Activated naive CD4-positive, alpha-beta T cell treated with anti-CD3 and anti-CD28 coated beads, Interleukin-2, amount 10 ng/mL, durations not matched to agents 7 days and 5 days (primary cell): ENCODE measurements at regions not wholly inside any gene's neighbourhood (a gene's known extent, or its start where the extent isn't known, plus 50 kb on each side); places are given as distances from the start of the nearest gene placed in this dataset.

Experiments
- CTCF ChIA-PET: fragments of 350-600 bp; sonication (Branson Sonifier 250); formaldehyde crosslinking; loops from one replicate; lab custom pipeline; 2021; ENCODE audit warnings: antibody characterized with exemption; lab: Charles Lee
- DNase-seq: peaks from one replicate; pipeline ENCODE4 v3.0.0-alpha.2; 2020
- H3K27ac Mint-ChIP-seq: one replicate; pipeline ENCODE4 v1.8.0; 2021; ENCODE audit warnings: mild to moderate bottlenecking, moderate library complexity, mixed read lengths
- H3K27me3 Mint-ChIP-seq: one replicate; pipeline ENCODE4 v1.8.0; 2021; ENCODE audit warnings: mild to moderate bottlenecking, mixed read lengths
- H3K36me3 Mint-ChIP-seq: one replicate; pipeline ENCODE4 v1.8.0; 2021; ENCODE audit warnings: mixed read lengths
- H3K4me1 Mint-ChIP-seq: one replicate; pipeline ENCODE4 v1.8.0; 2021; ENCODE audit warnings: mixed read lengths
- H3K4me3 Mint-ChIP-seq: one replicate; pipeline ENCODE4 v1.8.0; 2021; ENCODE audit warnings: mild to moderate bottlenecking, moderate library complexity, mixed read lengths
- H3K9me3 Mint-ChIP-seq: one replicate; pipeline ENCODE4 v1.8.0; 2021; ENCODE audit warnings: mixed read lengths

DNA sequence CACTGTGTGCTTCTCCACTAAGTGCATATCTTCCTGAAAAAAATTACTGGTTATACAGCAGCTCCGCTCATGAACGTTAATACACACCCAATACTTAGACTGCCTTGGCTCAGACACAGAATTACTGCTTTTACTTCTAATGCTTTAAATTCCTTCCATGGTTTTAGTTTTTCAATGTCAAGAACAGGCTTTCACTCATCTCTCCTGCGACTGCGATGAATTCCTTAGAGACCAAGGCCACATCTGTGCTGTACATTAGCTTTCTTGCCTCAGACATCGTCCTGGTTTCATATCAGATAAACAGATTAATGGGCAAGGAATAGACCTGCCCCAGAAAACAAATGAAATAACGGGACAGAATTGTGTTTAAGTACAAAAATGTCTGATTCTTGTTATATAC, 120.2 kb downstream of the CYP26A1 start:
- CTCF ChIA-PET, result no interaction called here
- H3K36me3 Mint-ChIP-seq, result no peaks in the 10 kb centered on the region
- DNase-seq, result no peak
- H3K4me3 Mint-ChIP-seq, result no peak overlapping the region
- no peak overlapping the region for H3K27ac Mint-ChIP-seq
- peaks cover 3% of the 10 kb centered on the region for H3K4me1 Mint-ChIP-seq
- no peaks in the 10 kb centered on the region for H3K9me3 Mint-ChIP-seq
- H3K27me3 Mint-ChIP-seq, result peaks cover 4% of the 10 kb centered on the region

DNA sequence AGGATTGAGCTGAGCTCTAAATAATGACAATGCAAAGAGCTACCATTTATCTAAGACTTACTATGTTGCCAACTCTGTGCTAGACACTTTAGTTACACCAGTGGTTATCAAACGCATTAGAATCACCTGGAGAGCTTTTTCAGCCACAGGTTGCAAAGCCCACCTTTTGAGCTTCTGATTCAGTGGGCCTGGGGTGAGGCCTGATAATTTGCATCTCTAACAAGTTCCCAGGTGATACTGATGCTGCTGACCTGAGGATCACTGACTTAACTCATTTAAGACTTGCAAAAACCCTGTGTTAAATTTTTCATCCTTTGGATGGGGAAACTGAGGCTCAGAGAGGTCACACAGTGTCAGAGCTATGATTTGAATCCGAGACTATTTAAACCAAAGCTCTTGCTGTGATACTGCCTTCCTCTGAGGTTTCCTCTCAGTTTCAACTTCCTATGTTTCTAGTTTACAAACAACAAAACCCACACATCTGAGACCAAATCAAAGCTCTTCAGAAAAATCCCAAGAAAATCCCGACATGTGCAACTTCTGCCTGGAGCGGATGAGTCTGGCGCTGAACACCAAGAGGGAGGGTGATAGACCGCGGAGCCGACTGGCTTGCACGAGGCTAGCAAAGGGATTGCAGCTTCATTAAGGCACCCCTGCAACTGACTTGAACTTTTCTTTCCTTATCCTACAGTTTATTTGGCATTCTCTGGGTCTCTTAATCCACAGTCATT, 124.9 kb downstream of the CYP26A1 start:
- peaks cover 12% of the 10 kb centered on the region for H3K27me3 Mint-ChIP-seq
- CTCF ChIA-PET, result no interaction called here
- no peaks in the 10 kb centered on the region for H3K9me3 Mint-ChIP-seq
- no peak overlapping the region for H3K4me3 Mint-ChIP-seq
- H3K36me3 Mint-ChIP-seq, result no peaks in the 10 kb centered on the region
- DNase-seq, result no peak
- no peak overlapping the region for H3K27ac Mint-ChIP-seq
- H3K4me1 Mint-ChIP-seq, result peaks cover 7% of the 10 kb centered on the region

- Mint-ChIP-seq H3K27ac (no peak overlapping the region), H3K27me3 (peaks cover 12% of the 10 kb centered on the region), H3K4me1 (peaks cover 7% of the 10 kb centered on the region), H3K9me3 (no peaks in the 10 kb centered on the region), H3K36me3 (no peaks in the 10 kb centered on the region), H3K4me3 (no peak overlapping the region)
- no peak for DNase-seq
- CTCF ChIA-PET, result no interaction called here
Observed at GRCh38 chr10:93199191-93199751, 125.6 kb downstream of the CYP26A1 start.

- no peaks in the 10 kb centered on the region for H3K9me3 Mint-ChIP-seq
- no peaks in the 10 kb centered on the region for H3K36me3 Mint-ChIP-seq
- H3K27ac Mint-ChIP-seq, result no peak overlapping the region
- H3K4me3 Mint-ChIP-seq, result no peak overlapping the region
- H3K4me1 Mint-ChIP-seq, result no peaks in the 10 kb centered on the region
- CTCF ChIA-PET, result no interaction called here
- peaks cover 4% of the 10 kb centered on the region for H3K27me3 Mint-ChIP-seq
- DNase-seq, result no peak
Observed at GRCh38 chr10:93204494-93205485, 131.1 kb downstream of the CYP26A1 start.

- no peaks in the 10 kb centered on the region for H3K4me1 Mint-ChIP-seq
- no peak overlapping the region for H3K27ac Mint-ChIP-seq
- CTCF ChIA-PET, result no interaction called here
- H3K4me3 Mint-ChIP-seq, result no peak overlapping the region
- H3K9me3 Mint-ChIP-seq, result no peaks in the 10 kb centered on the region
- H3K27me3 Mint-ChIP-seq, result peaks cover 4% of the 10 kb centered on the region
- DNase-seq, result no peak
- H3K36me3 Mint-ChIP-seq, result no peaks in the 10 kb centered on the region
Observed at GRCh38 chr10:93206652-93207051, 133.0 kb downstream of the CYP26A1 start.

DNA sequence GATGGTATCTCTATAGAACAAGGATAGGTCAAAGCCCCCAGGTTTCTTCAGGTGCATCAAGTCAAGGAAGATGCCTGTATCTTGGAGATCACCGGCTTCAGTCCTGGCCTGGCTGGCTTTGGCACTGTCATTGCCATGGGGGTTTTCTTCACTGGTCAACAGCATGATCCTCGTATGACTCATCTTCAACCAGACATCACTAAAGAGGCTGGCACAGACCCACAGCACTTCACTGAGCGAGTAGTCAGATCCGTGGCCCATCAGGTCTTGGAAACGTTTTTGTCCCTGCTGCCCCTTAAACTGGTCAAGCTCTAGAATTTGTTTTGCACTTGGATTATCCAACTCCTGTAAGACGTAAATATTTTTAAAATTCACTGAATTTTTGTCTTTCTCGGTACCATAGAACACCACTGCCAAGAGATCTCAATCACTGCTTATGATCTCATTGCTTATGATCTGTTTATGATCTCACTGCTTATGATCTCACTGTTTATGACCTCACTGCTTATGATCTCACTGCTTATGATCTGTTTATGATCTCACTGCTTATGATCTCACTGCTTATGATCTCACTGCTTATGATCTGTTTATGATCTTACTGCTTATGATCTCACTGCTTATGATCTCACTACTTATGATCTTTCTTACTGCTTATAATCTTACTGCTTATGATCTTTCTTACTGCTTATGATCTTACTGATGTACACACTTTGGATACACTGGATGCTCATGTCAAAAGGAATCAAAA, 135.2 kb downstream of the CYP26A1 start:
- peaks cover 4% of the 10 kb centered on the region for H3K27me3 Mint-ChIP-seq
- H3K4me1 Mint-ChIP-seq, result no peaks in the 10 kb centered on the region
- CTCF ChIA-PET, result no interaction called here
- DNase-seq, result no peak
- H3K27ac Mint-ChIP-seq, result no peak overlapping the region
- no peak overlapping the region for H3K4me3 Mint-ChIP-seq
- H3K9me3 Mint-ChIP-seq, result no peaks in the 10 kb centered on the region
- H3K36me3 Mint-ChIP-seq, result no peaks in the 10 kb centered on the region

GRCh38 chr10:93211991-93212390, 138.3 kb downstream of the CYP26A1 start:
- no peak for DNase-seq
- Mint-ChIP-seq H3K4me1 (no peaks in the 10 kb centered on the region), H3K36me3 (no peaks in the 10 kb centered on the region), H3K9me3 (no peaks in the 10 kb centered on the region), H3K4me3 (no peak overlapping the region), H3K27ac (no peak overlapping the region), H3K27me3 (no peaks in the 10 kb centered on the region)
- CTCF ChIA-PET, result no interaction called here

- no peak overlapping the region for H3K27ac Mint-ChIP-seq
- no peak overlapping the region for H3K4me3 Mint-ChIP-seq
- H3K36me3 Mint-ChIP-seq, result no peaks in the 10 kb centered on the region
- DNase-seq, result no peak
- H3K9me3 Mint-ChIP-seq, result no peaks in the 10 kb centered on the region
- CTCF ChIA-PET, result no interaction called here
- H3K27me3 Mint-ChIP-seq, result no peaks in the 10 kb centered on the region
- no peaks in the 10 kb centered on the region for H3K4me1 Mint-ChIP-seq
Observed at GRCh38 chr10:93215312-93215711, 141.6 kb downstream of the CYP26A1 start.

- no peak overlapping the region for H3K4me3 Mint-ChIP-seq
- H3K27ac Mint-ChIP-seq, result no peak overlapping the region
- H3K27me3 Mint-ChIP-seq, result no peaks in the 10 kb centered on the region
- H3K36me3 Mint-ChIP-seq, result no peaks in the 10 kb centered on the region
- H3K9me3 Mint-ChIP-seq, result no peaks in the 10 kb centered on the region
- CTCF ChIA-PET, result no interaction called here
- H3K4me1 Mint-ChIP-seq, result no peaks in the 10 kb centered on the region
- DNase-seq, result no peak
Observed at GRCh38 chr10:93216341-93216985, 142.8 kb downstream of the CYP26A1 start.

DNA sequence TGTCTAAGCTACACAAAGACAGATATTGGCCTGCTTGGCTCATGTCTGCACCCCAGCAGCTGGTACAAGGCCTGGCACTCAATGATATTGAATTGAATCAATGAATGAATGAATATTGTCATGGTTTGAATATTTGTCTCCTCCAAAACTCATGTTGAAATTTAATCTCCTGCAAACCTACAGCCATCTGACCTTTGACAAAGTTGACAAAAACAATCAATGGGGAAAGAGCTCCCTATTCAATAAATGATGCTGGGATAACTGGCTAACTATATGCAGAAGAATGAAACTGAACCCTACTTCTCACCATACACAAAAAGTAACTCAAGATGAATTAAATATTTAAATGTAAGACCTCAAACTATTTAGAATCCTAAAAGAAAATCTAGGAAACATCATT, 144.7 kb downstream of the CYP26A1 start:
- Mint-ChIP-seq H3K4me3 (no peak overlapping the region), H3K27ac (no peak overlapping the region), H3K4me1 (no peaks in the 10 kb centered on the region), H3K36me3 (no peaks in the 10 kb centered on the region), H3K9me3 (no peaks in the 10 kb centered on the region), H3K27me3 (no peaks in the 10 kb centered on the region)
- CTCF ChIA-PET, result no interaction called here
- no peak for DNase-seq

DNA sequence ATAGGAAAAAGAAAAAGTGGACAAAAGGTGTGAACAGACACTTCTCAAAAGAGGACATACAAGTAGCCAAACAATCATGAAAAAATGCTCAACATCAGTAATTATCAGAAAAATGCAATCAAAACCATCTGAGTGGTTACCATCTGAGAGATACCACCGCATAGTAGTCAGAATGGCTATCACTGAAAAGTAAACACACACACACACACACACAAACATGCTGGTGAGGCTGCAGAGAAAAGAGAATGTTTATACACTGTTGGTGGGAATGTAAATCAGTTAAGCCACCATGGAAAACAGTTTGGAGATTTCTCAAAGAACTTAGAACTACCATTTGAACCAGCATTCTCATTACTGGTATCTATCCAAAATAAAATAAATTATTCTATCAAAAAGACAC, 145.7 kb downstream of the CYP26A1 start:
- Mint-ChIP-seq H3K27ac (no peak overlapping the region), H3K9me3 (no peaks in the 10 kb centered on the region), H3K27me3 (no peaks in the 10 kb centered on the region), H3K4me3 (no peak overlapping the region), H3K36me3 (no peaks in the 10 kb centered on the region), H3K4me1 (no peaks in the 10 kb centered on the region)
- DNase-seq, result no peak
- CTCF ChIA-PET, result no interaction called here

- DNase-seq, result no peak
- H3K4me1 Mint-ChIP-seq, result no peaks in the 10 kb centered on the region
- no peaks in the 10 kb centered on the region for H3K9me3 Mint-ChIP-seq
- no peaks in the 10 kb centered on the region for H3K27me3 Mint-ChIP-seq
- CTCF ChIA-PET, result no interaction called here
- H3K4me3 Mint-ChIP-seq, result no peak overlapping the region
- no peaks in the 10 kb centered on the region for H3K36me3 Mint-ChIP-seq
- no peak overlapping the region for H3K27ac Mint-ChIP-seq
Observed at GRCh38 chr10:93220296-93221170, 146.8 kb downstream of the CYP26A1 start.

GRCh38 chr10:93221171-93221496, 147.4 kb downstream of the CYP26A1 start:
- Mint-ChIP-seq H3K27ac (no peak overlapping the region), H3K27me3 (no peaks in the 10 kb centered on the region), H3K4me1 (no peaks in the 10 kb centered on the region), H3K9me3 (no peaks in the 10 kb centered on the region), H3K4me3 (no peak overlapping the region), H3K36me3 (no peaks in the 10 kb centered on the region)
- CTCF ChIA-PET, result no interaction called here
- DNase-seq, result no peak
